ENCODE measurements at regions not wholly inside any gene's neighbourhood (a gene's known extent, or its start where the extent isn't known, plus 50 kb on each side); places are given as distances from the start of the nearest gene placed in this dataset.

DNA sequence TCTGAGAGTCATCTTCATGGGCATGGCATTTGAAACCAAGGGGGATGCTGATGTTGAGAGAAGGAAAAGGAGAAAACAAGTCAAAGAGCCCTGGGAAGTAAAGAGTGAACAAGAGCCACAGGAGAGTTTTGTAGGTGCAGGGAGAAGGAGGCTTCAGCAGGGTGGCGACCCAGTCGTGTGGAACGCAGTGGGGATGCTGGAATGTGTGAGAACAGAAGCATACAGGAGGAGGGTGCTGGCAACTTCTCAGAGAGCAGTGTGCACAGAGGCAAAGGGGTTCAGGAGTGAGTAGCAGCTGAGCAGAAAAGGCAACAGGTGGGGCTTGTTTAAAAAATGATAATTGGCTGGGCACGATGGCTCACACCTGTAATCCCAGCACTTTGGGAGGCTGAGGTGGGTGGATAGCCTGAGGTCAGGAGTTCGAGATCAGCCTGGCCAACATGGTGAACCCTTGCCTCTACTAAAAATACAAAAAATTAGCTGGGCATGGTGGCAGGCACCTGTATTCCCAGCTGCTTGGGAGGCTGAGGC lies 75.8 kb upstream of the PLET1 start:
- TF ChIP-seq EZH2 (IDR thresholded peaks at IDR 0.05; ENCODE audit: borderline replicate concordance), result no peak
- TF ChIP-seq, protein P1, sequence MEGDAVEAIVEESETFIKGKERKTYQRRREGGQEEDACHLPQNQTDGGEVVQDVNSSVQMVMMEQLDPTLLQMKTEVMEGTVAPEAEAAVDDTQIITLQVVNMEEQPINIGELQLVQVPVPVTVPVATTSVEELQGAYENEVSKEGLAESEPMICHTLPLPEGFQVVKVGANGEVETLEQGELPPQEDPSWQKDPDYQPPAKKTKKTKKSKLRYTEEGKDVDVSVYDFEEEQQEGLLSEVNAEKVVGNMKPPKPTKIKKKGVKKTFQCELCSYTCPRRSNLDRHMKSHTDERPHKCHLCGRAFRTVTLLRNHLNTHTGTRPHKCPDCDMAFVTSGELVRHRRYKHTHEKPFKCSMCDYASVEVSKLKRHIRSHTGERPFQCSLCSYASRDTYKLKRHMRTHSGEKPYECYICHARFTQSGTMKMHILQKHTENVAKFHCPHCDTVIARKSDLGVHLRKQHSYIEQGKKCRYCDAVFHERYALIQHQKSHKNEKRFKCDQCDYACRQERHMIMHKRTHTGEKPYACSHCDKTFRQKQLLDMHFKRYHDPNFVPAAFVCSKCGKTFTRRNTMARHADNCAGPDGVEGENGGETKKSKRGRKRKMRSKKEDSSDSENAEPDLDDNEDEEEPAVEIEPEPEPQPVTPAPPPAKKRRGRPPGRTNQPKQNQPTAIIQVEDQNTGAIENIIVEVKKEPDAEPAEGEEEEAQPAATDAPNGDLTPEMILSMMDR (IDR thresholded peaks at IDR 0.05; ENCODE audit: poor library complexity), result no peak

Data from hepatocyte (in vitro differentiated cells).